NCI-H2029 treated with DMSO at 0.1 percent for 48 hours (cell line): ENCODE measurements at regions not wholly inside any gene's neighbourhood (a gene's known extent, or its start where the extent isn't known, plus 50 kb on each side); places are given as distances from the start of the nearest gene placed in this dataset.
A peak's percentile ranks its signal among the peaks of the same experiment; 100 is the strongest.

Experiments
- DNase-seq: peaks from one replicate; lab custom pipeline; 2025; lab: John Stamatoyannopoulos, UW

- DNase-seq, result no peak
Measured at GRCh38 chr13:39858794-39859193, 203.3 kb downstream of the COG6 start.

GRCh38 chr13:39859898-39860297 lies 204.4 kb downstream of the COG6 start:
- DNase-seq, result no peak

GRCh38 chr13:39862900-39863299 lies 207.4 kb downstream of the COG6 start:
- DNase-seq, result no peak

GRCh38 chr13:39864221-39864620 lies 208.8 kb downstream of the COG6 start:
- DNase-seq, result no peak

GRCh38 chr13:39866722-39867121 lies 211.3 kb downstream of the COG6 start:
- no peak for DNase-seq

- no peak for DNase-seq
Measured at GRCh38 chr13:39867807-39868206, 212.3 kb downstream of the COG6 start.

GRCh38 chr13:39870197-39870747 lies 214.8 kb downstream of the COG6 start:
- peak; percentile 0 for DNase-seq

- DNase-seq, result no peak
Measured at GRCh38 chr13:39874331-39875053, 219.0 kb downstream of the COG6 start.

- DNase-seq, result no peak
Measured at GRCh38 chr13:39875111-39875987, 219.9 kb downstream of the COG6 start.

GRCh38 chr13:39876258-39876657 lies 220.8 kb downstream of the COG6 start:
- no peak for DNase-seq

- DNase-seq, result no peak
Measured at GRCh38 chr13:39877134-39877533, 221.7 kb downstream of the COG6 start.

GRCh38 chr13:39879286-39880035 lies 224.0 kb downstream of the COG6 start:
- no peak for DNase-seq

GRCh38 chr13:39881383-39881782 lies 225.9 kb downstream of the COG6 start:
- DNase-seq, result no peak

GRCh38 chr13:39881887-39882286 lies 226.4 kb downstream of the COG6 start:
- DNase-seq, result no peak

- no peak for DNase-seq
Measured at GRCh38 chr13:39884166-39884565, 228.7 kb downstream of the COG6 start.

GRCh38 chr13:39886336-39886735 lies 230.9 kb downstream of the COG6 start:
- DNase-seq, result no peak

GRCh38 chr13:39887387-39887786 lies 231.9 kb downstream of the COG6 start:
- no peak for DNase-seq

GRCh38 chr13:39888865-39889810 lies 233.7 kb downstream of the COG6 start:
- no peak for DNase-seq

GRCh38 chr13:39890537-39890936 lies 235.1 kb downstream of the COG6 start:
- DNase-seq, result no peak

- DNase-seq, result no peak
Measured at GRCh38 chr13:39892721-39893685, 237.5 kb downstream of the COG6 start.
